IMR-90 (cell line): ENCODE measurements at regions not wholly inside any gene's neighbourhood (a gene's known extent, or its start where the extent isn't known, plus 50 kb on each side); places are given as distances from the start of the nearest gene placed in this dataset.

Experiments used
- ATAC-seq: fragments of 200-7000 bp; cut with Tn5 transposase; 2 replicates; pipeline ENCODE4 v1.9.1; 2020; ENCODE audit warnings: low read depth, mild to moderate bottlenecking, moderate library complexity
- BruUV-seq: library from RNA; stranded (reverse); fragments of 400-500 nt; replicated peaks from 2 replicates; lab custom pipeline; 2021; lab: Mats Ljungman, UMichigan
- CTCF ChIA-PET: fragments of 300-600 bp; formaldehyde crosslinking; extraction: SDS; loops from one replicate; lab custom pipeline; 2021; ENCODE audit warnings: antibody characterized with exemption; lab: Yijun Ruan, JAX
- POLR2A ChIA-PET: fragments of 300-600 bp; sonication (Branson Sonifier 250); formaldehyde crosslinking; loops from one replicate; lab custom pipeline; 2022; ENCODE audit warnings: antibody characterized with exemption; ENCODE audit not compliant: unreplicated experiment; lab: Charles Lee
- DNase-seq: peaks from one replicate; pipeline ENCODE4 v3.0.0; 2013
- H2AFZ ChIP-seq: replicated peaks from 2 replicates; pipeline ENCODE3; 2013; ENCODE audit warnings: low read length, mild to moderate bottlenecking; ENCODE audit not compliant: poor library complexity
- H2AK5ac ChIP-seq: 2 replicates; pipeline ENCODE4 v1.6.1; 2013; ENCODE audit warnings: low read depth, low read length, inconsistent platforms
- H2AK9ac ChIP-seq: replicated peaks from 2 replicates; pipeline ENCODE3; 2013; ENCODE audit warnings: mild to moderate bottlenecking, low read depth, low read length, moderate library complexity; ENCODE audit not compliant: poor library complexity
- H2BK120ac ChIP-seq: 2 replicates; pipeline ENCODE4 v1.6.1; 2013; ENCODE audit warnings: low read depth, low read length, inconsistent platforms
- H2BK15ac ChIP-seq: 3 replicates; pipeline ENCODE4 v1.6.1; 2013; ENCODE audit warnings: low read depth, low read length, inconsistent platforms
- H2BK20ac ChIP-seq: 2 replicates; pipeline ENCODE4 v1.6.1; 2013; ENCODE audit warnings: low read depth, mild to moderate bottlenecking, inconsistent platforms, low read length, moderate library complexity
- H2BK5ac ChIP-seq: 2 replicates; pipeline ENCODE4 v1.6.1; 2013; ENCODE audit warnings: mild to moderate bottlenecking, low read depth, low read length, inconsistent platforms; ENCODE audit not compliant: poor library complexity, severe bottlenecking
- H3K14ac ChIP-seq: replicated peaks from 2 replicates; pipeline ENCODE4 v1.6.1; 2013; ENCODE audit warnings: low read depth, low read length, inconsistent platforms
- H3K18ac ChIP-seq: 2 replicates; pipeline ENCODE4 v1.6.1; 2013; ENCODE audit warnings: low read depth, low read length, control low read depth
- H3K23ac ChIP-seq: 2 replicates; pipeline ENCODE4 v1.6.1; 2013; ENCODE audit warnings: low read depth, low read length, inconsistent platforms
- H3K27ac ChIP-seq: 2 replicates; pipeline ENCODE4 v1.5.1; 2013; ENCODE audit warnings: mild to moderate bottlenecking, control low read depth, low read length; ENCODE audit not compliant: insufficient read depth
- H3K27me3 ChIP-seq: 2 replicates; pipeline ENCODE4 v1.6.1; 2013; ENCODE audit warnings: low read length; ENCODE audit not compliant: control insufficient read depth, insufficient read depth
- H3K36me3 ChIP-seq: 2 replicates; pipeline ENCODE4 v1.6.1; 2013; ENCODE audit warnings: low read length, mixed read lengths; ENCODE audit not compliant: control insufficient read depth, insufficient read depth
- H3K4ac ChIP-seq: 2 replicates; pipeline ENCODE4 v1.6.1; 2013; ENCODE audit warnings: low read depth, low read length, inconsistent platforms
- H3K4me1 ChIP-seq: 2 replicates; pipeline ENCODE4 v1.6.1; 2013; ENCODE audit warnings: low read length, mixed read lengths; ENCODE audit not compliant: control insufficient read depth, insufficient read depth
- H3K4me2 ChIP-seq: 2 replicates; pipeline ENCODE4 v1.6.1; 2013; ENCODE audit warnings: low read depth, mild to moderate bottlenecking, control low read depth, low read length, moderate library complexity
- H3K4me3 ChIP-seq: 2 replicates; pipeline ENCODE4 v1.5.1; 2013; ENCODE audit warnings: low read depth, mild to moderate bottlenecking, control low read depth, low read length, moderate library complexity; ENCODE audit not compliant: insufficient read depth
- H3K56ac ChIP-seq: 2 replicates; pipeline ENCODE4 v1.6.1; 2013; ENCODE audit warnings: low read length, inconsistent platforms; ENCODE audit not compliant: insufficient read depth; ENCODE audit errors: extremely low read depth
- H3K79me1 ChIP-seq, 2 experiments: 2 replicates each; pipeline ENCODE4 v1.6.1; 2013; ENCODE audit warnings: low read length in 2 of 2, inconsistent platforms in 1 of 2, low read depth in 1 of 2
- H3K9ac ChIP-seq: 2 replicates; pipeline ENCODE4 v1.6.1; 2013; ENCODE audit warnings: low read depth, low read length, control low read depth
- H3K9me1 ChIP-seq: 2 replicates; pipeline ENCODE4 v1.6.1; 2013; ENCODE audit warnings: low read length, inconsistent platforms; ENCODE audit not compliant: insufficient read depth
- H3K9me3 ChIP-seq: 2 replicates; pipeline ENCODE4 v1.6.1; 2013; ENCODE audit warnings: low read length; ENCODE audit not compliant: control insufficient read depth, insufficient read depth
- H4K20me1 ChIP-seq: 2 replicates; pipeline ENCODE4 v1.6.1; 2013; ENCODE audit warnings: low read length, inconsistent platforms; ENCODE audit not compliant: insufficient read depth
- H4K5ac ChIP-seq: 2 replicates; pipeline ENCODE4 v1.6.1; 2013; ENCODE audit warnings: mild to moderate bottlenecking, low read depth, low read length, control low read depth
- H4K8ac ChIP-seq, 2 experiments: 2 replicates each; pipeline ENCODE4 v1.6.1; 2013; ENCODE audit warnings: low read depth in 2 of 2, low read length in 2 of 2, control low read depth in 1 of 2, inconsistent platforms in 1 of 2
- H4K91ac ChIP-seq: 2 replicates; pipeline ENCODE4 v1.6.1; 2013; ENCODE audit warnings: low read depth, low read length, inconsistent platforms; ENCODE audit not compliant: insufficient read depth
- CEBPB ChIP-seq: IDR thresholded peaks from 2 replicates; pipeline ENCODE4 v1.6.1; 2012; ENCODE audit warnings: low read depth, low read length, improper control_type of control experiment
- WGBS, 2 experiments: methylation state at CpG; one replicate each; pipeline versions ENCODE4 v1.1.5 to v1.1.7; 2013; ENCODE audit warnings: missing lambda C conversion rate in 2 of 2; ENCODE audit not compliant: insufficient read length in 1 of 2; ENCODE audit errors: extremely low coverage in 2 of 2; 5-methylcytosine and 5-hydroxymethylcytosine counted together
- dilution Hi-C: fragments of 300-500 bp; cut with HindIII; formaldehyde crosslinking; loops from one replicate; pipeline ENCODE4 v1.14.3; 2018; ENCODE audit warnings: low sequenced_read_pairs; ENCODE audit not compliant: unreplicated experiment
- in situ Hi-C: fragments of 300-500 bp; cut with MboI; formaldehyde crosslinking; loops from 3 replicates; pipeline ENCODE4 v1.14.3; 2019; ENCODE audit warnings: low sequenced_read_pairs, inconsistent platforms, mixed read lengths
- intact Hi-C: fragments of 100-400 bp; cut with micrococcal nuclease; formaldehyde crosslinking; loops from 2 replicates; pipeline ENCODE4 v1.10.0; 2022

DNA sequence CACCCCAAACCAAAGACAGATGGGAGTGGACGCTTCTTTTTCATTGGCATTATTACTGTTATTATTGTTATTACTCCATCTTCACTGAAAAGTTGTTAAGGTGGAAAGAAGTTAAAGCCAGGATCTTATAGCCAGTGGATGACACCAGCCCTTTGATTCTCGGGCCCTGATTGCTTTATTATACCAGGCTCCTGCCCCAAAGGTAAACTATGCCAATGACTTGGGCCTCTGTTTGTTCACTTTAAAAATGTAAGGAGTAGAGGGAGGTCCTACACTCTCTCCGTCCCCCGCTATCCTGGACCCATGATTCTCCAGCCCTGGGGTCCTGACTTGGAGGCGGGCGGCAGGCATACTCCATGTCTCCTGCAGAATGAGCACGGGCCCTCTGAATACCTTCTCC lies 106.8 kb downstream of the TOMM20 start:
- Histone ChIP-seq H3K9ac (no peak overlapping the region), H3K27me3 (no peaks in the 10 kb centered on the region), H3K79me1 (no peaks in the 10 kb centered on the region), H4K8ac (no peak overlapping the region; a peak in 1 of 4 replicates), H3K14ac (no peak overlapping the region), H3K4me3 (no peak overlapping the region), H2AK9ac (no peak overlapping the region), H3K18ac (no peak overlapping the region), H3K4ac (no peak overlapping the region), H4K91ac (no peak overlapping the region), H3K23ac (no peak overlapping the region), H3K4me1 (peaks cover 3% of the 10 kb centered on the region), H2BK5ac (no peak overlapping the region), H2BK120ac (no peak overlapping the region), H2AFZ (no peak overlapping the region), H3K4me2 (no peak overlapping the region), H3K36me3 (no peaks in the 10 kb centered on the region), H3K27ac (no peak overlapping the region), H3K9me1 (peaks cover 9% of the 10 kb centered on the region; the same call in 1 of the 2 replicates), H3K9me3 (peaks cover 5% of the 10 kb centered on the region), H2BK20ac (no peak overlapping the region; the same call in 1 of the 2 replicates), H4K5ac (no peak overlapping the region), H2AK5ac (no peak overlapping the region), H4K20me1 (no peaks in the 10 kb centered on the region), H3K56ac (no peak overlapping the region), H2BK15ac (0 out of 3 replicates have a peak overlapping the region, but pooled peaks have one; percentile 12)
- intact Hi-C loops = no loop called here
- CTCF ChIA-PET = no interaction called here
- dilution Hi-C loops = no loop called here
- DNase-seq = no peak
- ATAC-seq = no peak
- in situ Hi-C loops = no loop called here
- no TSS peak for BruUV-seq
- no peak for TF ChIP-seq CEBPB
- POLR2A ChIA-PET = no interaction called here
- WGBS, 2 experiments = no CpG with 5 or more reads among the region's 7 CpGs
